ENCODE measurements at regions not wholly inside any gene's neighbourhood (a gene's known extent, or its start where the extent isn't known, plus 50 kb on each side); places are given as distances from the start of the nearest gene placed in this dataset.

GRCh38 chr16:14365200-14365851, 264.7 kb downstream of the PARN start:
- Histone ChIP-seq H3K9me3 (ENCODE audit: control insufficient read depth in 1 of 2, insufficient read depth in 1 of 2, low read depth in 1 of 2, low read length in 2 of 2) (no peaks in the 10 kb centered on the region), H3K9ac (ENCODE audit: low read length) (no peak overlapping the region), H4K20me1 (ENCODE audit: insufficient read depth) (no peaks in the 10 kb centered on the region), H3K27ac (ENCODE audit: low read depth, low read length) (peak overlapping the region; percentile 63; the same call in 1 of the 2 replicates), H3K4me3 (replicated peaks in 1 of 2; ENCODE audit: low read depth in 1 of 2, low read length in 2 of 2) (no peak overlapping the region), H3K4me2 (ENCODE audit: low read length) (peak overlapping the region; percentile 87), H2AFZ (ENCODE audit: low read depth, low read length, poor library complexity, severe bottlenecking) (peak overlapping the region; percentile 90), H3K79me2 (ENCODE audit: insufficient read depth, low read length) (no peaks in the 10 kb centered on the region), H3K36me3 (ENCODE audit: control insufficient read depth in 1 of 2, insufficient read depth in 2 of 2, low read length in 2 of 2) (no peaks in the 10 kb centered on the region), H3K27me3 (ENCODE audit: insufficient read depth, low read length) (no peaks in the 10 kb centered on the region), H3K4me1 (ENCODE audit: control insufficient read depth in 1 of 2, insufficient read depth in 2 of 2, low read length in 2 of 2) (peaks cover 20 to 26% of the 10 kb centered on the region in 2 experiments), H3K9me2 (ENCODE audit: insufficient read depth) (no peaks in the 10 kb centered on the region)
- ChIA-PET POLR2A (no interaction called here), CTCF (no interaction called here), RAD21 (ENCODE audit: low non-redundant PET in 1 of 2, low total read pairs in 2 of 2, uncharacterized antibody in 2 of 2, unreplicated experiment in 2 of 2) (no interaction called here)
- TF ChIP-seq SRF (IDR thresholded peaks at IDR 0.05; ENCODE audit: low read depth) (no peak), ATF3 (IDR thresholded peaks at IDR 0.05) (no peak), EZH2phosphoT487 (IDR thresholded peaks at IDR 0.05; ENCODE audit: borderline replicate concordance) (no peak), SP1 (IDR thresholded peaks at IDR 0.05; ENCODE audit: low read depth) (no peak), EZH2 (IDR thresholded peaks at IDR 0.05) (no peak), CTCF (IDR thresholded peaks at IDR 0.05 in 2 of 3, conservative IDR thresholded peaks at IDR 0.05 in 1 of 3; ENCODE audit: borderline replicate concordance in 1 of 3, insufficient read depth in 1 of 3, low read depth in 2 of 3, low read length in 2 of 3) (no peak), YY1 (IDR thresholded peaks at IDR 0.05; ENCODE audit: extremely low read depth, insufficient replicate concordance, low read depth, low read length) (no peak), POLR2A (IDR thresholded peaks at IDR 0.05; ENCODE audit: borderline replicate concordance, extremely low read depth, insufficient read depth, insufficient read length) (no peak), JUND (IDR thresholded peaks at IDR 0.05) (no peak), TCF7L2 (IDR thresholded peaks at IDR 0.05; ENCODE audit: borderline replicate concordance, extremely low read depth, insufficient read depth, insufficient read length) (no peak), SIN3A (IDR thresholded peaks at IDR 0.05; ENCODE audit: low read depth) (no peak), ZBTB33 (IDR thresholded peaks at IDR 0.05; ENCODE audit: extremely low read depth, insufficient replicate concordance, low read length) (no peak), MAX (IDR thresholded peaks at IDR 0.05) (no peak), POLR2AphosphoS5 (IDR thresholded peaks at IDR 0.05; ENCODE audit: low read depth, low read length) (no peak), ELF1 (IDR thresholded peaks at IDR 0.05; ENCODE audit: borderline replicate concordance, low read depth) (no peak), CEBPB (IDR thresholded peaks at IDR 0.05; ENCODE audit: low read depth) (no peak)
- DNase-seq (ENCODE audit: low read depth, low spot score) (no peak), ATAC-seq (no peak)
- no TSS peak for BruUV-seq (replicated peaks)
- intact Hi-C loops (cut with micrococcal nuclease): no loop called here
